Brain microvascular endothelial cell (primary cell): ENCODE measurements at regions not wholly inside any gene's neighbourhood (a gene's known extent, or its start where the extent isn't known, plus 50 kb on each side); places are given as distances from the start of the nearest gene placed in this dataset.
A peak's percentile ranks its signal among the peaks of the same experiment; 100 is the strongest.

Experiments used
- DNase-seq: peaks from one replicate; pipeline ENCODE4 v3.0.0-alpha.2; 2020
- H3K27ac ChIP-seq: fragments of 250-450 bp; sonication (Bioruptor Pico); 2 replicates; pipeline ENCODE4 v1.5.1; 2020; ENCODE audit warnings: mild to moderate bottlenecking, moderate library complexity
- H3K27me3 ChIP-seq: fragments of 250-450 bp; sonication (Bioruptor Pico); replicated peaks from 2 replicates; pipeline ENCODE4 v1.5.1; 2020; ENCODE audit warnings: mild to moderate bottlenecking
- H3K36me3 ChIP-seq: fragments of 250-450 bp; sonication (Bioruptor Pico); replicated peaks from 2 replicates; pipeline ENCODE4 v1.5.1; 2020; ENCODE audit warnings: mild to moderate bottlenecking
- H3K4me3 ChIP-seq: 2 replicates; pipeline ENCODE4 v1.5.1; 2011; ENCODE audit warnings: low read depth, mild to moderate bottlenecking, control low read depth, low read length, moderate library complexity
- CTCF ChIP-seq: IDR thresholded peaks from 2 replicates; pipeline ENCODE4 v1.5.1; 2011; ENCODE audit warnings: low read depth, mild to moderate bottlenecking, moderate library complexity, low read length, control low read depth, inconsistent platforms; ENCODE audit errors: missing control alignments
- in situ Hi-C: cut with HindIII; loops from 2 replicates; pipeline ENCODE4 v1.10.0; 2017; ENCODE audit warnings: low sequenced_read_pairs, low pct_ligation_motif_present

GRCh38 chr10:110426294-110427181 is 71.2 kb upstream of the DUSP5 start:
- peak; percentile 93 for DNase-seq
- peak overlapping the region; percentile 98 for H3K27ac ChIP-seq

GRCh38 chr10:110429301-110429700 is 68.4 kb upstream of the DUSP5 start:
- no peaks in the 10 kb centered on the region for H3K36me3 ChIP-seq
- no peak for TF ChIP-seq CTCF
- in situ Hi-C loops = no loop called here
- H3K27me3 ChIP-seq = no peaks in the 10 kb centered on the region
- no peak overlapping the region for H3K27ac ChIP-seq
- no peak for DNase-seq
- no peak overlapping the region for H3K4me3 ChIP-seq

More at GRCh38 chr10:110426294-110427181, 71.2 kb upstream of the DUSP5 start:
- H3K36me3 ChIP-seq = no peaks in the 10 kb centered on the region
- no peak overlapping the region for H3K4me3 ChIP-seq
- in situ Hi-C loops = no loop called here
- no peaks in the 10 kb centered on the region for H3K27me3 ChIP-seq
- peak; percentile 19 for TF ChIP-seq CTCF

GRCh38 chr10:110430340-110431273 is 67.1 kb upstream of the DUSP5 start:
- no peak for TF ChIP-seq CTCF
- no peak overlapping the region for H3K4me3 ChIP-seq
- H3K27ac ChIP-seq = no peak overlapping the region
- H3K36me3 ChIP-seq = no peaks in the 10 kb centered on the region
- H3K27me3 ChIP-seq = no peaks in the 10 kb centered on the region
- no peak for DNase-seq
- in situ Hi-C loops = no loop called here

- H3K27ac ChIP-seq = no peak overlapping the region
- H3K4me3 ChIP-seq = no peak overlapping the region
- TF ChIP-seq CTCF = no peak
- in situ Hi-C loops = no loop called here
- no peak for DNase-seq
- H3K27me3 ChIP-seq = no peaks in the 10 kb centered on the region
- no peaks in the 10 kb centered on the region for H3K36me3 ChIP-seq
These were observed 66.0 kb upstream of the DUSP5 start for GRCh38 chr10:110431659-110432058.

GRCh38 chr10:110432084-110432483 is 65.6 kb upstream of the DUSP5 start:
- no peaks in the 10 kb centered on the region for H3K27me3 ChIP-seq
- no peak for TF ChIP-seq CTCF
- no peak for DNase-seq
- in situ Hi-C loops = no loop called here
- H3K36me3 ChIP-seq = no peaks in the 10 kb centered on the region
- H3K4me3 ChIP-seq = no peak overlapping the region
- H3K27ac ChIP-seq = no peak overlapping the region
